Hepatocyte (in vitro differentiated cells): ENCODE measurements at regions not wholly inside any gene's neighbourhood (a gene's known extent, or its start where the extent isn't known, plus 50 kb on each side); places are given as distances from the start of the nearest gene placed in this dataset.

ENCODE experiments used
- DNase-seq: peaks from one replicate; pipeline ENCODE4 v3.0.0-alpha.2; 2016; ENCODE audit warnings: low spot score
- H2AFZ ChIP-seq: fragments of 200-600 bp; sonication (generic); 2 replicates; pipeline ENCODE4 v1.6.0; 2016; ENCODE audit warnings: antibody characterized with exemption, mild to moderate bottlenecking
- H3K27ac ChIP-seq: fragments of 200-600 bp; sonication (generic); 2 replicates; pipeline ENCODE4 v1.5.1; 2016; ENCODE audit warnings: mild to moderate bottlenecking
- H3K27me3 ChIP-seq: fragments of 200-600 bp; sonication (generic); 2 replicates; pipeline ENCODE4 v1.6.1; 2016
- H3K36me3 ChIP-seq: fragments of 200-600 bp; sonication (generic); replicated peaks from 2 replicates; pipeline ENCODE4 v1.5.1; 2016; ENCODE audit warnings: low read depth; ENCODE audit not compliant: insufficient read depth
- H3K4me1 ChIP-seq: fragments of 200-600 bp; sonication (generic); 2 replicates; pipeline ENCODE4 v1.5.1; 2016; ENCODE audit warnings: mild to moderate bottlenecking, moderate library complexity; ENCODE audit not compliant: insufficient read depth
- H3K4me2 ChIP-seq: fragments of 200-600 bp; sonication (generic); 2 replicates; pipeline ENCODE4 v1.6.0; 2016
- H3K4me3 ChIP-seq: fragments of 200-600 bp; sonication (generic); 2 replicates; pipeline ENCODE4 v1.5.1; 2016; ENCODE audit warnings: mild to moderate bottlenecking
- H3K79me2 ChIP-seq: fragments of 200-600 bp; sonication (generic); 2 replicates; pipeline ENCODE4 v1.6.0; 2017; ENCODE audit warnings: mild to moderate bottlenecking
- H3K9me2 ChIP-seq: fragments of 200-600 bp; sonication (generic); replicated peaks from 2 replicates; pipeline ENCODE4 v1.6.0; 2017; ENCODE audit warnings: mild to moderate bottlenecking; ENCODE audit not compliant: insufficient read depth
- H3K9me3 ChIP-seq: fragments of 200-600 bp; sonication (generic); 2 replicates; pipeline ENCODE4 v1.5.1; 2016; ENCODE audit warnings: low read depth, mild to moderate bottlenecking
- H4K20me1 ChIP-seq: fragments of 200-600 bp; sonication (generic); 2 replicates; pipeline ENCODE4 v1.6.0; 2016; ENCODE audit warnings: mild to moderate bottlenecking; ENCODE audit not compliant: insufficient read depth, poor library complexity, severe bottlenecking
- CTCF ChIP-seq: fragments of 200-600 bp; sonication (generic); IDR thresholded peaks from 2 replicates; pipeline ENCODE4 v1.5.1; 2016; ENCODE audit warnings: antibody characterized with exemption, mild to moderate bottlenecking; ENCODE audit not compliant: poor library complexity
- EZH2 ChIP-seq: fragments of 200-600 bp; sonication (generic); IDR thresholded peaks from 2 replicates; pipeline ENCODE4 v1.6.1; 2016; ENCODE audit warnings: antibody characterized with exemption, mild to moderate bottlenecking, borderline replicate concordance
- EZH2phosphoT487 ChIP-seq: fragments of 200-600 bp; sonication (generic); IDR thresholded peaks from one replicate; pipeline ENCODE4 v1.6.1; 2018; ENCODE audit warnings: antibody characterized with exemption, mild to moderate bottlenecking, low read depth, moderate library complexity; ENCODE audit not compliant: unreplicated experiment, severe bottlenecking
- WGBS: methylation state at CpG from one replicate; pipeline ENCODE4 v1.1.6; 2016; ENCODE audit warnings: low lambda C conversion rate; ENCODE audit errors: missing lambda C conversion rate; 5-methylcytosine and 5-hydroxymethylcytosine counted together

- no peaks in the 10 kb centered on the region for H3K9me3 ChIP-seq
- H3K4me1 ChIP-seq = no peaks in the 10 kb centered on the region
- 88% methylated on average over 7 of the region's 7 CpGs for WGBS
- DNase-seq = no peak
- no peak overlapping the region for H3K4me3 ChIP-seq
- peaks cover 66% of the 10 kb centered on the region for H3K79me2 ChIP-seq
- H4K20me1 ChIP-seq = peaks cover 10% of the 10 kb centered on the region
- H3K4me2 ChIP-seq = no peak overlapping the region
- H3K27me3 ChIP-seq = no peaks in the 10 kb centered on the region
- H3K9me2 ChIP-seq = no peaks in the 10 kb centered on the region
- no peak overlapping the region for H3K27ac ChIP-seq
- H3K36me3 ChIP-seq = no peaks in the 10 kb centered on the region
- no peak overlapping the region for H2AFZ ChIP-seq
- TF ChIP-seq CTCF = no peak
- TF ChIP-seq EZH2 = no peak
- TF ChIP-seq EZH2phosphoT487 = no peak
These were observed 61.1 kb upstream of the SPDEF start for GRCh38 chr6:34617231-34617630.

GRCh38 chr6:34616227-34616585, 60.1 kb upstream of the SPDEF start:
- no peaks in the 10 kb centered on the region for H3K27me3 ChIP-seq
- H3K4me3 ChIP-seq = no peak overlapping the region
- H2AFZ ChIP-seq = no peak overlapping the region
- DNase-seq = no peak
- H3K4me2 ChIP-seq = no peak overlapping the region
- H3K9me2 ChIP-seq = no peaks in the 10 kb centered on the region
- peaks cover 69% of the 10 kb centered on the region for H3K79me2 ChIP-seq
- H4K20me1 ChIP-seq = peaks cover 10% of the 10 kb centered on the region
- no peak overlapping the region for H3K27ac ChIP-seq
- H3K4me1 ChIP-seq = no peaks in the 10 kb centered on the region
- TF ChIP-seq EZH2 = no peak
- TF ChIP-seq EZH2phosphoT487 = no peak
- no peak for TF ChIP-seq CTCF
- H3K36me3 ChIP-seq = no peaks in the 10 kb centered on the region
- 86% methylated on average over 1 of the region's 1 CpG for WGBS
- H3K9me3 ChIP-seq = no peaks in the 10 kb centered on the region

- Histone ChIP-seq H3K27ac (no peak overlapping the region), H3K4me2 (no peak overlapping the region), H4K20me1 (peaks cover 9% of the 10 kb centered on the region), H3K9me3 (no peaks in the 10 kb centered on the region), H3K4me1 (no peaks in the 10 kb centered on the region), H3K4me3 (no peak overlapping the region), H3K36me3 (no peaks in the 10 kb centered on the region), H3K79me2 (peaks cover 66% of the 10 kb centered on the region), H2AFZ (no peak overlapping the region), H3K9me2 (no peaks in the 10 kb centered on the region), H3K27me3 (no peaks in the 10 kb centered on the region)
- no peak for TF ChIP-seq EZH2phosphoT487
- TF ChIP-seq CTCF = no peak
- no peak for TF ChIP-seq EZH2
- DNase-seq = no peak
- WGBS = 92% methylated on average over 7 of the region's 7 CpGs
These were observed 59.6 kb upstream of the SPDEF start for GRCh38 chr6:34615574-34616226.
